ENCODE measurements at regions not wholly inside any gene's neighbourhood (a gene's known extent, or its start where the extent isn't known, plus 50 kb on each side); places are given as distances from the start of the nearest gene placed in this dataset.

- no peak for DNase-seq (ENCODE audit: low spot score)
- no peak for ATAC-seq
Observed at GRCh38 chr3:157751386-157751785, 248.2 kb upstream of the VEPH1 start.

GRCh38 chr3:157746391-157746790, 243.2 kb upstream of the VEPH1 start:
- DNase-seq (ENCODE audit: low spot score) (no peak), ATAC-seq (no peak)

- ATAC-seq: no peak
- DNase-seq (ENCODE audit: low spot score): no peak
Observed at GRCh38 chr3:157741607-157742006, 238.4 kb upstream of the VEPH1 start.

GRCh38 chr3:157738441-157738840, 235.2 kb upstream of the VEPH1 start:
- DNase-seq (ENCODE audit: low spot score) (no peak), ATAC-seq (no peak)

GRCh38 chr3:157718800-157719199, 215.6 kb upstream of the VEPH1 start:
- DNase-seq (ENCODE audit: low spot score) (no peak), ATAC-seq (no peak)

GRCh38 chr3:157713101-157713500, 209.9 kb upstream of the VEPH1 start:
- ATAC-seq (no peak), DNase-seq (ENCODE audit: low spot score) (no peak)

GRCh38 chr3:157705258-157705657, 202.0 kb upstream of the VEPH1 start:
- DNase-seq (ENCODE audit: low spot score) (no peak), ATAC-seq (no peak)

- no peak for DNase-seq (ENCODE audit: low spot score)
Observed at GRCh38 chr3:157700405-157700804, 197.2 kb upstream of the VEPH1 start.

GRCh38 chr3:157695586-157695985, 192.4 kb upstream of the VEPH1 start:
- no peak for DNase-seq (ENCODE audit: low spot score)
- no peak for ATAC-seq

More at GRCh38 chr3:157700405-157700804, 197.2 kb upstream of the VEPH1 start:
- no peak for ATAC-seq

- ATAC-seq: no peak
Observed at GRCh38 chr3:157695103-157695502, 191.9 kb upstream of the VEPH1 start.

GRCh38 chr3:157693762-157694161, 190.5 kb upstream of the VEPH1 start:
- ATAC-seq (no peak), DNase-seq (ENCODE audit: low spot score) (no peak)

More at GRCh38 chr3:157695103-157695502, 191.9 kb upstream of the VEPH1 start:
- DNase-seq (ENCODE audit: low spot score): no peak

- ATAC-seq (no peak), DNase-seq (ENCODE audit: low spot score) (no peak)
Observed at GRCh38 chr3:157692468-157692867, 189.3 kb upstream of the VEPH1 start.

GRCh38 chr3:157683668-157684067, 180.5 kb upstream of the VEPH1 start:
- no peak for ATAC-seq
- DNase-seq (ENCODE audit: low spot score): no peak

- ATAC-seq: no peak
- no peak for DNase-seq (ENCODE audit: low spot score)
Observed at GRCh38 chr3:157672061-157672460, 168.8 kb upstream of the VEPH1 start.

- no peak for DNase-seq (ENCODE audit: low spot score)
- no peak for ATAC-seq
Observed at GRCh38 chr3:157671656-157672055, 168.4 kb upstream of the VEPH1 start.

GRCh38 chr3:157669416-157669815, 166.2 kb upstream of the VEPH1 start:
- no peak for ATAC-seq
- DNase-seq (ENCODE audit: low spot score): no peak

GRCh38 chr3:157667493-157667892, 164.3 kb upstream of the VEPH1 start:
- ATAC-seq: no peak
- DNase-seq (ENCODE audit: low spot score): no peak

GRCh38 chr3:157662171-157662570, 159.0 kb upstream of the VEPH1 start:
- ATAC-seq (no peak), DNase-seq (ENCODE audit: low spot score) (no peak)

- DNase-seq (ENCODE audit: low spot score): no peak
- no peak for ATAC-seq
Observed at GRCh38 chr3:157660847-157661246, 157.6 kb upstream of the VEPH1 start.

- ATAC-seq: no peak
Observed at GRCh38 chr3:157652366-157652765, 149.2 kb upstream of the VEPH1 start.

GRCh38 chr3:157650699-157651098, 147.5 kb upstream of the VEPH1 start:
- ATAC-seq (no peak), DNase-seq (ENCODE audit: low spot score) (no peak)

More at GRCh38 chr3:157652366-157652765, 149.2 kb upstream of the VEPH1 start:
- no peak for DNase-seq (ENCODE audit: low spot score)

- DNase-seq (ENCODE audit: low spot score) (no peak), ATAC-seq (no peak)
Observed at GRCh38 chr3:157650172-157650571, 147.0 kb upstream of the VEPH1 start.

- ATAC-seq (no peak), DNase-seq (ENCODE audit: low spot score) (no peak)
Observed at GRCh38 chr3:157649511-157649910, 146.3 kb upstream of the VEPH1 start.

GRCh38 chr3:157647820-157648219, 144.6 kb upstream of the VEPH1 start:
- ATAC-seq: no peak
- no peak for DNase-seq (ENCODE audit: low spot score)
